ENCODE measurements at regions not wholly inside any gene's neighbourhood (a gene's known extent, or its start where the extent isn't known, plus 50 kb on each side); places are given as distances from the start of the nearest gene placed in this dataset.

GRCh38 chr18:52045946-52046675 lies 293.9 kb upstream of the DCC start:
- DNase-seq (ENCODE audit: low spot score) (no peak), ATAC-seq (no peak), FAIRE-seq (no peak)
- Histone ChIP-seq H3K4me3 (replicated peaks in 1 of 3; ENCODE audit: insufficient read depth in 1 of 3, low read depth in 2 of 3, low read length in 3 of 3) (no peak overlapping the region), H3K27me3 (ENCODE audit: control insufficient read depth in 1 of 2, insufficient read depth in 2 of 2, low read length in 2 of 2) (no peaks in the 10 kb centered on the region), H3K9me3 (ENCODE audit: low read length) (peaks cover 22% of the 10 kb centered on the region; the same call in 1 of the 2 replicates), H3K79me2 (ENCODE audit: insufficient read depth, low read length) (no peaks in the 10 kb centered on the region), H3K4me1 (ENCODE audit: insufficient read depth, low read length) (no peaks in the 10 kb centered on the region), H2AFZ (ENCODE audit: low read length) (no peak overlapping the region), H4K20me1 (ENCODE audit: insufficient read depth, low read length) (no peaks in the 10 kb centered on the region), H3K4me2 (ENCODE audit: low read depth, low read length) (no peak overlapping the region), H3K36me3 (replicated peaks in 1 of 2; ENCODE audit: control insufficient read depth in 1 of 2, insufficient read depth in 2 of 2, low read length in 2 of 2) (no peaks in the 10 kb centered on the region), H3K27ac (ENCODE audit: extremely low read length, insufficient read depth, low read length) (no peak overlapping the region), H3K9ac (ENCODE audit: insufficient read depth, low read depth, low read length) (no peak overlapping the region)
- ChIA-PET CTCF (ENCODE audit: low intra/inter-chr PET ratio, low total read pairs) (no interaction called here), POLR2A (no interaction called here)
- no TSS peak for BruUV-seq (replicated peaks)
- intact Hi-C loops (cut with micrococcal nuclease; ENCODE audit: unreplicated experiment), result no loop called here
- TF ChIP-seq ZNF280B (CRISPR knock-in tag; IDR thresholded peaks at IDR 0.05; ENCODE audit: borderline replicate concordance), result no peak
- no peak for TF ChIP-seq MBD4 (IDR thresholded peaks at IDR 0.05; ENCODE audit: borderline replicate concordance, low read length)
- TF ChIP-seq BCLAF1 (IDR thresholded peaks at IDR 0.05), result no peak
- no peak for TF ChIP-seq ATF3 (CRISPR knock-in tag; IDR thresholded peaks at IDR 0.05)
- no peak for TF ChIP-seq ATRX (CRISPR knock-in tag; IDR thresholded peaks at IDR 0.05; ENCODE audit: borderline replicate concordance)
- no peak for TF ChIP-seq DBP (CRISPR knock-in tag; IDR thresholded peaks at IDR 0.05; ENCODE audit: not compliant biosample characterization)
- TF ChIP-seq POLR2AphosphoS5 (IDR thresholded peaks at IDR 0.05; ENCODE audit: low read depth, low read length), result no peak
- no peak for TF ChIP-seq KLF15 (CRISPR knock-in tag; IDR thresholded peaks at IDR 0.05; ENCODE audit: borderline replicate concordance)
- no peak for TF ChIP-seq IRF1 (CRISPR knock-in tag; IDR thresholded peaks at IDR 0.05; ENCODE audit: low read depth)
- TF ChIP-seq CREB1 (IDR thresholded peaks at IDR 0.05), result no peak
- no peak for TF ChIP-seq CREB1 (CRISPR knock-in tag; IDR thresholded peaks at IDR 0.05)
- WGBS (ENCODE audit: low lambda C conversion rate), result 33% methylated on average over 5 of the region's 5 CpGs
- in situ Hi-C loops (cut with HindIII; ENCODE audit: extremely low pct_ligation_motif_present, low pct_unique_long_range_greater_than_20kb), result no loop called here

Measured in HepG2 (cell line).